Activated CD4-positive, alpha-beta T cell treated with anti-CD3 and anti-CD28 coated beads for 48 hours (primary cell): ENCODE measurements at regions not wholly inside any gene's neighbourhood (a gene's known extent, or its start where the extent isn't known, plus 50 kb on each side); places are given as distances from the start of the nearest gene placed in this dataset.

Experiments used
- DNase-seq: peaks from one replicate; pipeline ENCODE4 v3.0.0-alpha.2; 2020

DNA sequence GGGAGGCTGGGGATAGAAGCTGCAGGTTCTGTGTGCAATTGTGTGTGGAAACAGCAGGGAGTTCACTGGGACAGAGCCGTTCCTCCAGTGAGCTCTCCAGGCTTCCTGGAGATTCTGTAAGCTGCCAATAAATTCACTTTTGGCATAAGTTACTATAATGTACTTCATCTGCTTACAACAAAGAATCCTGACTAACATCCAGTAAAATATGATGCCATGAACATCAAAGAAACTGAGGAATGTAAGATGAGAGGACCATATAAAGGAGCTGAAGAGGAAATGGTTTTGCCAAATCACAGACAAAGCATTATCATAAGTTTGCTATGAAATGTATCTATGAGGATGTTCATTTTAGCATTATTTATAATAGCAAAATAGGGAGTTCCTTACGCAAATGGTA lies 175.3 kb downstream of the KCNE4 start:
- no peak for DNase-seq

DNA sequence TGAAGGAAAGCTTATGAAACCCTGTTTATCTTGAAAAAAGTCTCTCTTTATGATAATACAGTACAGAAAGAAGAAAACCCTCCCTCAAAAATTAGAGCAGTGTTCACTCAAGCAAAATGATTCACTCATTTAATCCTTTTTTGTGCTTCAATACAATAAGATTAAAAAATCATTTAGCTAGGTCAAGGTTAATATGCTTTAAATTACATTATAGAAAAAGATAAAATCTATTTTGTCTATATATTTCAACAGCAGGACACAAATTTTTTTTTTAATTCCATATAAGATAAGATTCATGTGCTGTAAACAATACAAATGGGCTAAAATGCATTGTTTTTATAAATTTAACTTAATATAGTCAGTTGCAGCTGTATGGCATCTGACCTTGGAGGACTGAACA lies 176.9 kb downstream of the KCNE4 start:
- no peak for DNase-seq

DNA sequence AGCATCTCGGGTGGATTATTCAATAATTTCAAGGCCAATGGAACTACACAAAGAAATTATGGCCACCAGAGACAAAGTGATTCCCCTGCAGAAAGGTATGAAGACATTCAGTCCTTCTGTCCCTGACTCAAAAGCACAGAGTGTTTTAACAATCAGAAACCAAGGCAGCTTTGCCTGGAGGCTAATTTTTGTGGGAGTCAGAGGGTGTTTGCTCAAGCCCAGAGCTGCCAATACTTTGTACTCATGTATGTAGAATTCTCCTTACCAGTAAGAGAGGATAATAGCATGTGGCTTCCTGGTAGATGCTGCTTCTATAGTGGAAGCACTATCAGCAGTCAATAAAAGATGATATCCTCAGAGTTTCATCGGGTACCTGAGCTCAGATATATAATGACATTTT lies 178.4 kb downstream of the KCNE4 start:
- no peak for DNase-seq

GRCh38 chr2:223232285-223232684 lies 180.3 kb downstream of the KCNE4 start:
- no peak for DNase-seq

GRCh38 chr2:223232896-223233295 lies 180.9 kb downstream of the KCNE4 start:
- DNase-seq = no peak

DNA sequence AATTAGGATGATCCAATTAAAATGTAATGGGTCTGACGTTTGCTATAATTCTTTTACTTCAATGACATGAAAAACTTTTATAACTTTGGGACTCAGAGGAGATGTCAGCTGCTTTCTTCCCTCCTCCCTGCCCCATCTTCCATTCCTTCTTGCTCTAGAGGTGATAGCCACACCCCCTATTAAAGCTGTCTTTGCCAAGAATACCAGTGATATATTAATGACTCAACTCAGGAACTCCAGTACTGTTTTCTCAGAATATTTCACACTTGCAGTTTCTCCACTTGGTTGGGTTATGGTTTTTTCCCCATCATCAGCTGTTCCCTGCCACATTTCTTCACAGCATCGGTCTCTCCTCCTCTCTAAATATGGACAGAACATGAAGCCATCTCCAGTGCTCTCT lies 184.0 kb downstream of the KCNE4 start:
- no peak for DNase-seq

DNA sequence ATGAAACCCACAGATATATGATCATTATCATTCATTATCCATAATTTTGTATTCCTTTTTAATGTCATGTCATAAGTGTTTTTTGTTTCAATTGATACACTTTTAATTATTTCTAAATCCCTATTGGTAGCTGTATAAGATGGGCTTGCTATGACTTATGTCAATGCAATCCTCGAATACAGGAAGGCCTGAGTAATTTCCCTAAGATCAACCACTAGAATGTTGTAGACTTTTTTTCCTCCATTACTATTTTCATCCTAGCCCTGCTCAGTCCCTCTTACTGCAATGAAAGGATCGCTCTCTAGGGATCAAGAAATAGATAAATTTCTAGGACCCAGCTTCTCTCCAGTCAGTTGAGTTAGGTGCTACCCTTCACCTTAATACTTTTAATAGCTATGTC lies 186.3 kb downstream of the KCNE4 start:
- no peak for DNase-seq

GRCh38 chr2:223243233-223243632 lies 191.2 kb downstream of the KCNE4 start:
- DNase-seq = no peak

DNA sequence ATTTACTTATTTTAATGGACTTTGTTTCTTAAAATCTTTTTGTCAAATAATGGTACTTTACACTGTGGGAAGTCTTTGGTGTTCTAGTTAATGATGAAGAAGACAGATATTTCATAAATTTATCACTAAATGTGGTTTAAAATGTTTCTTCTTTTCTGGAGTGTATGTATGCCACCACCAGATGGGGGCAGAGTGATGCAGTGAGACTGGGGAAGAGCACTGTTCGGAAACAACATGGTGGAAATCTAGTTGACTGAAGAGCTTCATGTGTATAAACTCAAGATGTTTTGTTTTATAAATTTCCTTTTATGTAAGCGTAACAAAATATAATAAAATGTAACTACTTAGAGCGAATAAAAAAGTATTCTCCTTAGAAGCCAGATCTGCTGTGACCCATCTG lies 195.1 kb downstream of the KCNE4 start:
- no peak for DNase-seq

DNA sequence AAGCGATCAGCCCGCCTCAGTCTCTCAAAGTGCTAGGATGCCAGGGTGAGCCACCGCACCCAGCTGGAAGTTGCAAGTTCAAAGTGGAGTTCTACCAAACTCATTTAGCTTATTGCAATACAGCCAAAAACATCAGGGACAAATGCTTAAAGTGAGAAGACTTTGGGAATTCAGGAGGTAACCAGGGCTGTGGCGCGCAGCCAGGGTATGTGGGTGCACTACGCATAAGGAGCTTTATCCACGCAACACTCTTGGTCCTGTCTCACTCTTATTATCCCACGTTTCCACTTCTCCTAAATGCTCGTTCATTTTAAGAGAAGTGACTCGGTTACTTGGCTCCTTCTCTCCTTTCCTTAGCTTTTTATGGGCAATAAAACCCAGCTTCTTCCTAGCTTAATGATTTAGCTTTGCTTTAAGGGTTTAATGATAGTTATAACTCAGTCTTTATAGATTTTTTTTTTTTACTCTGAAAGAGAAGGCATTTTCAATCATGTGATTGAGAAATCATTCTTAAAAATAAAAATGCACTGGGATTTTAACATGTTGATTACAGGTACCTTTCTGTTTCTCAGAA lies 199.8 kb downstream of the KCNE4 start:
- DNase-seq = no peak

GRCh38 chr2:223260681-223261080 lies 208.7 kb downstream of the KCNE4 start:
- no peak for DNase-seq

- DNase-seq = no peak
Measured at GRCh38 chr2:223262946-223263345, 211.0 kb downstream of the KCNE4 start.

- DNase-seq = no peak
Measured at GRCh38 chr2:223264541-223265193, 212.7 kb downstream of the KCNE4 start.

DNA sequence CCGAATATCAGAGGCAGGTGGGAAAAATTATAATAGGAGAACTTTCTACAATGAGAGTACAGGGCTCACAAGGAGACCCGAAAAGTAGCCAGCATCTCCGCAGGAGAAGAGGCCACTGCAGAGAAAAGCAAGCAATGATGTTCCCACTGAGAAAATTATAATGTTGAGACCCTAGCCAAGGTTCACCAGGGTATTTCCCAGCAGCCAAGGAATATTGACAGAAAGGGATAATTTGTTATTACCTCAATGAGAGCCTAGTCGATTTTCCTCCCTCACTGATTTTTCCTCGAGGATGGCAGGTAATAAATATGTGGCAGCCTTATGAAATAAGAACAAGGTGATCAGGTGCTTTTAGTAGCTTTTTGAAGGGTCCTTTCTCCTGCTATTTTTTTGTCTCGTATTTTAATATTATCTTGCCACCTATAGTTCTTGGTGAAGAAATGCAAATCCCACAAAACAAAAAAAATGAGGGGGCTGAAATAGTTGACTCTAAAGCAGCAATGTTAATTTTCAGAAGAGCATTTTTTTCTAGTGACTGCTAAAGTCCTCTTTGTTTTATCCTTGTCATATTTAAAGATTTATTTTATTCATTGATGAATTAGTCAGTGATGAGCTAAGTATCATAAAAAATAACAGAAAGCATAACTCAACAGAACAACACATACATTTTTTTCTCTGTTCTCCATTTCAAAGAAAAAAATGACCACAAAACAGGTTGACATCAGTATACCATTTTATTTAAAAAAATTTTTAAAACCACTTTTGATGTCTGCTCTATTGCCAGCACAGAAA lies 215.4 kb downstream of the KCNE4 start:
- DNase-seq = no peak

DNA sequence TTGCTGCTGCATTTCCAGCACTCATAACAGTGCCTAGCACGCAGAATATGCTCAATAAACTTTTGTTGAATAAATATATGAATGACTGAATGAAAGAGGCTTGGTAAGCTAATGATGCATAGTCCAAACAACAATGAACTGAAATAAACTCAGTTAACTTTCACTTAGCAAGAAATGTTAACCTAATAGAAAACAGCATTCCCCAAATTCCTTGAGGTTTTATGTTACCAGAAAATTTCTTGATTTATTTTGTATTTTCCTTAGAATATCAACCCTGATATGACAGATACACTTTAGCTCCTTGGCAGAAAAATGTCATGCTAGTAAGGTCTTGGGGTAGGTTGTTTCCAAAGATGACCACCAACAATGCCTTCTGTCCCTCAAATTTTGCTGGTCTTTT lies 217.4 kb downstream of the KCNE4 start:
- DNase-seq = no peak

GRCh38 chr2:223270548-223270947 lies 218.6 kb downstream of the KCNE4 start:
- DNase-seq = no peak

- DNase-seq = no peak
Measured at GRCh38 chr2:223273995-223274394, 222.0 kb downstream of the KCNE4 start.

DNA sequence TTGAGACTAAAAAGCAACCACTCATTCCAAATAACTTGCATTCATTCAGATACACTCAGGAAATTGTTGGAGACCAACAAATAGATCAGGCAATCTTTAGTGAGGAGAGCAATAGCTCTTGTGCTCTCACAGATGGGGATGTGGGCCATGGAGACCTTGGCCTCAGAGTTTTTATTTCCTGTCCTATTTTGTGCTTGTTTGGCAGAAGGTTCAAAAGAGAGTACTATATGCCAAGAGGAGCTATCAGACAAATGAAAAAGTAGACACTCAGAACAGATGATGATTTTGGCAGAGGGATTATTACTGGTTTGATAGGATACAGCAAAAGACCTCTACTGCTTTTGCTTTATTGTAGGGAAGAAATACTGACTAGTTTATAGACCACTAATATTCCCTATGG lies 230.2 kb downstream of the KCNE4 start:
- DNase-seq = no peak

- no peak for DNase-seq
Measured at GRCh38 chr2:223283329-223283728, 231.3 kb downstream of the KCNE4 start.

DNA sequence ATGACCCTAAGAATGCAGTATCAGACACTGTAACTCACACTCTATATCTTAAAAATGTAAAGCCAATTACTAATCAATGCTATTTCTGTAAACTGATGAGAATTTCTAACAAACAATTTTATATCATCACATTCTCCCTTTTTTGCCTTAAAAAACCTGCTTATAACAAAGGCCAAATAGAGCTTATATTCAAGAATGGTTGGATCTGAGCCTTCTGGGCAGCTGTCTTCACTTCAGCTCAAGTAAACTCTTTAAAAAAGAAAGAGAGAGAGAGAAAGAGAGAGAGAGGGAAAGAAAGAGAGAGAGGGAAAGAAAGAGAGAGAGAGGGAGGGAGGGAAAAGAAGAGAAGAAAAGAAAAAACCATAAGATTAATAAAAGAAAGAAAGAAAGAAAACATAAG lies 231.8 kb downstream of the KCNE4 start:
- DNase-seq = no peak

GRCh38 chr2:223285370-223286265 lies 233.6 kb downstream of the KCNE4 start:
- no peak for DNase-seq

DNA sequence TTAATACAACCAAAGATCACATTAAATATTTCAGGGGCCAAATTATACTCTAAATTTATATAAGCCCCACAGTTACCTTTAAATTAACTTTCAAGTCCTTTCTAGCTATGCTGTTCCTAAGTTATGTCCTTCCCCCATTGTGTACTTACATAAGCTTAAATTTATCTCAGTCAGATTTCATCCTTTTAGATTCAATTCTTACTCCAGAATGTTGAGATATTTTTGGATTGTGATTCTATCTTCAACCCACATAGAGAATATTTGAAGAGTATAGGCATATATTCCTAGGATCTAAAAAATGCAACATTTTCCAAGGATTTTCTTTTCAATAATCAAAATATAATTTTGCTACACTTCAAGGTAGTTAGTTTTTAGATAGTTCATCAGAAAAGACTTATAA lies 242.8 kb downstream of the KCNE4 start:
- DNase-seq = no peak

- DNase-seq = no peak
Measured at GRCh38 chr2:223297788-223298187, 245.8 kb downstream of the KCNE4 start.
